NCI-H510A treated with DMSO at 0.1 percent for 48 hours (cell line): ENCODE measurements at regions not wholly inside any gene's neighbourhood (a gene's known extent, or its start where the extent isn't known, plus 50 kb on each side); places are given as distances from the start of the nearest gene placed in this dataset.
"Not testable (repeated sequence)": the region's sequence is repeated elsewhere in the genome, so short reads cannot be mapped to it uniquely, and the experiment has no call there.

ENCODE experiments used
- DNase-seq: peaks from one replicate; lab custom pipeline; 2025; lab: John Stamatoyannopoulos, UW

GRCh38 chr4:33930497-33930896 is 2313.8 kb downstream of the ARAP2 start:
- DNase-seq = no peak

- DNase-seq = no peak
Observed at GRCh38 chr4:33931026-33931425, 2313.3 kb downstream of the ARAP2 start.

- no peak for DNase-seq
Observed at GRCh38 chr4:33940281-33940680, 2304.0 kb downstream of the ARAP2 start.

GRCh38 chr4:33941854-33942253 is 2302.5 kb downstream of the ARAP2 start:
- DNase-seq = no peak

GRCh38 chr4:33948921-33949320 is 2295.4 kb downstream of the ARAP2 start:
- DNase-seq = no peak

GRCh38 chr4:33953848-33954247 is 2290.5 kb downstream of the ARAP2 start:
- not testable (repeated sequence) for DNase-seq

- no peak for DNase-seq
Observed at GRCh38 chr4:33954759-33955158, 2289.6 kb downstream of the ARAP2 start.

GRCh38 chr4:33959519-33959918 is 2284.8 kb downstream of the ARAP2 start:
- no peak for DNase-seq

GRCh38 chr4:33961761-33962160 is 2282.6 kb downstream of the ARAP2 start:
- DNase-seq = no peak

- DNase-seq = no peak
Observed at GRCh38 chr4:33966808-33967207, 2277.5 kb downstream of the ARAP2 start.

GRCh38 chr4:33974270-33974669 is 2270.0 kb downstream of the ARAP2 start:
- DNase-seq = no peak

- DNase-seq = no peak
Observed at GRCh38 chr4:33975995-33976394, 2268.3 kb downstream of the ARAP2 start.

GRCh38 chr4:33979781-33980180 is 2264.5 kb downstream of the ARAP2 start:
- not testable (repeated sequence) for DNase-seq

- no peak for DNase-seq
Observed at GRCh38 chr4:33980361-33980760, 2264.0 kb downstream of the ARAP2 start.

GRCh38 chr4:33989820-33990443 is 2254.4 kb downstream of the ARAP2 start:
- DNase-seq = no peak

GRCh38 chr4:33996075-33996718 is 2248.1 kb downstream of the ARAP2 start:
- DNase-seq = no peak

- no peak for DNase-seq
Observed at GRCh38 chr4:33998291-33998690, 2246.0 kb downstream of the ARAP2 start.

- DNase-seq = no peak
Observed at GRCh38 chr4:34000356-34000755, 2244.0 kb downstream of the ARAP2 start.

- DNase-seq = not testable (repeated sequence)
Observed at GRCh38 chr4:34006540-34006939, 2237.8 kb downstream of the ARAP2 start.

- no peak for DNase-seq
Observed at GRCh38 chr4:34009951-34010350, 2234.4 kb downstream of the ARAP2 start.

- DNase-seq = no peak
Observed at GRCh38 chr4:34010751-34011519, 2233.4 kb downstream of the ARAP2 start.

GRCh38 chr4:34035225-34035624 is 2209.1 kb downstream of the ARAP2 start:
- DNase-seq = no peak

GRCh38 chr4:34037280-34037679 is 2207.0 kb downstream of the ARAP2 start:
- DNase-seq = no peak
